ENCODE measurements at regions not wholly inside any gene's neighbourhood (a gene's known extent, or its start where the extent isn't known, plus 50 kb on each side); places are given as distances from the start of the nearest gene placed in this dataset.

DNA sequence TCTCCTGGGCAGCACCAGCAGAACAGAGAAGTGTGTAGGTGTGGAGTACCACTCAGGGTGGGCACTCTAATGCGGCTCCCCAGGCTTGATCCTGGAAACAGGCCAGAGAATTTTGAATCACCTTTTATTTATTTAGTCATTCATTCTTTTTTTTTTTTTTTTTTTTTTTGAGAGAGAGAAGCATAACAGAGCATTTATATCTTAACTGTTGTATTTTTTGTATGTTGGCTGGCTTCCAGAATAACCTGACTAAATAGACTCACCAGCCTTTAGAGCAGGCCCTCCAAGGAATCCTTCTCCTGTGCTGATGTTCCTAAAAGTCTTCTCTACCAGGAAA, 153.4 kb downstream of the PIK3R1 start:
- TF ChIP-seq EZH2 (IDR thresholded peaks at IDR 0.05; ENCODE audit: borderline replicate concordance, low read depth, low read length, severe bottlenecking) (no peak), CTCF (IDR thresholded peaks at IDR 0.05; ENCODE audit: borderline replicate concordance, extremely low read depth, low read length, poor library complexity, severe bottlenecking) (no peak)

GRCh38 chr5:68369457-68370125, 154.0 kb downstream of the PIK3R1 start:
- Histone ChIP-seq H3K27me3 (ENCODE audit: insufficient read depth, low read length, poor library complexity) (no peaks in the 10 kb centered on the region), H3K9me3 (ENCODE audit: insufficient read depth, low read length, severe bottlenecking) (no peaks in the 10 kb centered on the region), H3K4me3 (ENCODE audit: low read depth in 1 of 2, low read length in 2 of 2) (no peak overlapping the region), H4K20me1 (ENCODE audit: insufficient read depth, low read length) (no peaks in the 10 kb centered on the region), H3K4me1 (ENCODE audit: insufficient read depth, low read length) (peaks cover 12% of the 10 kb centered on the region), H3K4me2 (ENCODE audit: insufficient read depth, low read length) (peak overlapping the region; percentile 9), H2AFZ (ENCODE audit: low read depth, low read length) (peak overlapping the region; percentile 47), H3K79me2 (ENCODE audit: insufficient read depth, low read length) (no peaks in the 10 kb centered on the region), H3K27ac (ENCODE audit: low read length) (peak overlapping the region; percentile 51), H3K36me3 (ENCODE audit: insufficient read depth, low read length) (no peaks in the 10 kb centered on the region), H3K9ac (ENCODE audit: low read depth, low read length) (no peak overlapping the region)
- DNase-seq (peak; percentile 77), ATAC-seq (ENCODE audit: insufficient read depth, low read depth) (peak; percentile 94)
- TF ChIP-seq EZH2 (IDR thresholded peaks at IDR 0.05; ENCODE audit: borderline replicate concordance, low read depth, low read length, severe bottlenecking), result no peak
- no peak for TF ChIP-seq CTCF (IDR thresholded peaks at IDR 0.05; ENCODE audit: borderline replicate concordance, extremely low read depth, low read length, poor library complexity, severe bottlenecking)

More for the DNA sequence above, 153.4 kb downstream of the PIK3R1 start:
- H2AFZ ChIP-seq (ENCODE audit: low read depth, low read length), result no peak overlapping the region
- no peak overlapping the region for H3K4me3 ChIP-seq (ENCODE audit: low read depth in 1 of 2, low read length in 2 of 2)
- 0 out of 2 replicates have a peak overlapping the region, but pooled peaks have one; percentile 9 for H3K4me2 ChIP-seq (ENCODE audit: insufficient read depth, low read length)
- no peaks in the 10 kb centered on the region for H3K36me3 ChIP-seq (ENCODE audit: insufficient read depth, low read length)
- H3K27ac ChIP-seq (ENCODE audit: low read length), result peak overlapping the region; percentile 11; the same call in 1 of the 2 replicates
- no peaks in the 10 kb centered on the region for H3K9me3 ChIP-seq (ENCODE audit: insufficient read depth, low read length, severe bottlenecking)
- H3K79me2 ChIP-seq (ENCODE audit: insufficient read depth, low read length), result no peaks in the 10 kb centered on the region
- peaks cover 12% of the 10 kb centered on the region for H3K4me1 ChIP-seq (ENCODE audit: insufficient read depth, low read length)
- ATAC-seq (ENCODE audit: insufficient read depth, low read depth) (peak; percentile 44; the same call in 2 of the 3 replicates), DNase-seq (no peak)
- H3K9ac ChIP-seq (ENCODE audit: low read depth, low read length), result no peak overlapping the region
- H3K27me3 ChIP-seq (ENCODE audit: insufficient read depth, low read length, poor library complexity), result no peaks in the 10 kb centered on the region
- H4K20me1 ChIP-seq (ENCODE audit: insufficient read depth, low read length), result no peaks in the 10 kb centered on the region

- no peak for DNase-seq
- Histone ChIP-seq H4K20me1 (ENCODE audit: insufficient read depth, low read length) (no peaks in the 10 kb centered on the region), H3K79me2 (ENCODE audit: insufficient read depth, low read length) (no peaks in the 10 kb centered on the region), H3K9me3 (ENCODE audit: insufficient read depth, low read length, severe bottlenecking) (no peaks in the 10 kb centered on the region), H3K27ac (ENCODE audit: low read length) (no peak overlapping the region), H3K4me1 (ENCODE audit: insufficient read depth, low read length) (peaks cover 12% of the 10 kb centered on the region), H2AFZ (ENCODE audit: low read depth, low read length) (peak overlapping the region; percentile 47; the same call in 1 of the 2 replicates), H3K4me2 (ENCODE audit: insufficient read depth, low read length) (no peak overlapping the region), H3K36me3 (ENCODE audit: insufficient read depth, low read length) (no peaks in the 10 kb centered on the region), H3K4me3 (ENCODE audit: low read depth in 1 of 2, low read length in 2 of 2) (no peak overlapping the region), H3K9ac (ENCODE audit: low read depth, low read length) (no peak overlapping the region), H3K27me3 (ENCODE audit: insufficient read depth, low read length, poor library complexity) (no peaks in the 10 kb centered on the region)
- no peak for TF ChIP-seq CTCF (IDR thresholded peaks at IDR 0.05; ENCODE audit: borderline replicate concordance, extremely low read depth, low read length, poor library complexity, severe bottlenecking)
- TF ChIP-seq EZH2 (IDR thresholded peaks at IDR 0.05; ENCODE audit: borderline replicate concordance, low read depth, low read length, severe bottlenecking), result no peak
- no peak for ATAC-seq (ENCODE audit: insufficient read depth, low read depth)
These were observed 154.6 kb downstream of the PIK3R1 start for GRCh38 chr5:68370196-68370595.

All from DND-41 (cell line).